ENCODE measurements at regions not wholly inside any gene's neighbourhood (a gene's known extent, or its start where the extent isn't known, plus 50 kb on each side); places are given as distances from the start of the nearest gene placed in this dataset.

GRCh38 chr11:47915783-47916182 lies 64.6 kb upstream of the PTPRJ start:
- H3K36me3 ChIP-seq (ENCODE audit: control insufficient read depth in 2 of 4, insufficient read depth in 4 of 4, low read length in 3 of 4) = no peaks in the 10 kb centered on the region
- no peaks in the 10 kb centered on the region for H3K27me3 ChIP-seq (replicated peaks in 1 of 4; ENCODE audit: control insufficient read depth in 3 of 4, extremely low read depth in 1 of 4, insufficient read depth in 3 of 4, low read length in 3 of 4)
- no peaks in the 10 kb centered on the region for H3K79me2 ChIP-seq (ENCODE audit: control insufficient read depth in 1 of 2, insufficient read depth in 2 of 2, low read length in 2 of 2)
- ChIA-PET POLR2A (ENCODE audit: partially characterized antibody) (no interaction called here), CTCF (ENCODE audit: partially characterized antibody) (interaction anchor here (1.3 kb wide), 1 partner anchor 18 kb away, joined by 3 read pairs; no protein-coding TSS in a partner anchor)
- no peak overlapping the region for H3K9ac ChIP-seq (replicated peaks in 1 of 4; ENCODE audit: extremely low read depth in 1 of 4, low read depth in 3 of 4, low read length in 3 of 4)
- peaks cover 0 to 4% (median 2%) of the 10 kb centered on the region in 4 experiments; a peak in 2 of 7 replicates for H3K4me1 ChIP-seq (replicated peaks in 1 of 4; ENCODE audit: control insufficient read depth in 3 of 4, insufficient read depth in 4 of 4, low read length in 3 of 4)
- H3K23me2 ChIP-seq (ENCODE audit: low read depth, low read length) = no peaks in the 10 kb centered on the region; the same call in 1 of the 2 replicates
- DNase-seq (ENCODE audit: low read depth in 1 of 2, low spot score in 2 of 2) (no peak), FAIRE-seq (no peak)
- no peak overlapping the region for H3K27ac ChIP-seq (ENCODE audit: low read depth, low read length)
- H2AFZ ChIP-seq (ENCODE audit: low read length) = no peak overlapping the region
- no peak for TF ChIP-seq CHD2 (IDR thresholded peaks at IDR 0.05; ENCODE audit: low read length)
- no peak for TF ChIP-seq NRF1 (IDR thresholded peaks at IDR 0.05; ENCODE audit: low read depth, low read length)
- no peak for TF ChIP-seq CTBP2 (IDR thresholded peaks at IDR 0.05; ENCODE audit: borderline replicate concordance, insufficient read depth, insufficient read length, low read length)
- no peak for TF ChIP-seq BCL11A (IDR thresholded peaks at IDR 0.05; ENCODE audit: low read depth in 2 of 2, low read length in 2 of 2)
- no peak for TF ChIP-seq POU5F1 (IDR thresholded peaks at IDR 0.05; ENCODE audit: low read depth, low read length)
- TF ChIP-seq PHF8 (conservative IDR thresholded peaks at IDR 0.05; ENCODE audit: low read depth, low read length) = no peak
- TF ChIP-seq HDAC6 (IDR thresholded peaks at IDR 0.05; ENCODE audit: low read depth, low read length) = no peak
- no peak for TF ChIP-seq JUND (IDR thresholded peaks at IDR 0.05; ENCODE audit: low read length)
- no peak for TF ChIP-seq EGR1 (IDR thresholded peaks at IDR 0.05; ENCODE audit: borderline replicate concordance, low read depth, low read length)
- TF ChIP-seq SIX5 (IDR thresholded peaks at IDR 0.05; ENCODE audit: low read depth, low read length) = no peak
- no peak for TF ChIP-seq TBP (IDR thresholded peaks at IDR 0.05; ENCODE audit: low read depth, low read length)
- TF ChIP-seq SP2 (IDR thresholded peaks at IDR 0.05; ENCODE audit: low read length) = no peak
- TF ChIP-seq TAF7 (optimal IDR thresholded peaks at IDR 0.05; ENCODE audit: borderline replicate concordance, low read depth, low read length) = no peak
- no peak for TF ChIP-seq ATF3 (IDR thresholded peaks at IDR 0.05; ENCODE audit: insufficient read depth, low read depth, low read length)
- TF ChIP-seq FOSL1 (IDR thresholded peaks at IDR 0.05; ENCODE audit: insufficient read depth, low read depth, low read length) = no peak
- no peak overlapping the region for H3K4me3 ChIP-seq (ENCODE audit: extremely low read depth in 1 of 4, insufficient read depth in 2 of 4, low read depth in 3 of 4, low read length in 4 of 4)
- H3K56ac ChIP-seq (replicated peaks; ENCODE audit: insufficient read length, low read depth, low read length) = no peak overlapping the region
- no peak overlapping the region for H4K5ac ChIP-seq (ENCODE audit: insufficient read length, low read depth, low read length)
- H4K20me1 ChIP-seq (replicated peaks in 1 of 2; ENCODE audit: control insufficient read depth in 1 of 2, insufficient read depth in 2 of 2, low read length in 2 of 2) = no peaks in the 10 kb centered on the region
- no peak overlapping the region for H3K14ac ChIP-seq (ENCODE audit: insufficient read length)
- H4K91ac ChIP-seq (replicated peaks; ENCODE audit: insufficient read length, low read length) = no peak overlapping the region
- no peak overlapping the region for H2BK120ac ChIP-seq (replicated peaks; ENCODE audit: low read depth, low read length)
- H3K4me2 ChIP-seq (ENCODE audit: insufficient read depth in 1 of 2, low read depth in 2 of 2, low read length in 2 of 2) = no peak overlapping the region
- no peak overlapping the region for H2BK12ac ChIP-seq (ENCODE audit: low read depth, low read length)
- no peak overlapping the region for H3K4ac ChIP-seq (replicated peaks; ENCODE audit: insufficient read length, low read depth, low read length)
- no peak overlapping the region for H3K23ac ChIP-seq (ENCODE audit: insufficient read length)
- no peak overlapping the region for H4K8ac ChIP-seq (ENCODE audit: extremely low read depth, insufficient read depth, low read length)
- H2BK5ac ChIP-seq (ENCODE audit: low read depth, low read length) = no peak overlapping the region
- no peak overlapping the region for H2BK15ac ChIP-seq (ENCODE audit: low read length)
- no peak overlapping the region for H3K18ac ChIP-seq (ENCODE audit: extremely low read depth, low read length)
- H2BK20ac ChIP-seq (ENCODE audit: low read length) = no peak overlapping the region
- no peaks in the 10 kb centered on the region for H3K79me1 ChIP-seq (ENCODE audit: low read depth, low read length)
- H2AK5ac ChIP-seq (ENCODE audit: low read depth, low read length) = no peak overlapping the region
- H3K9me3 ChIP-seq (ENCODE audit: insufficient read depth in 2 of 2, low read depth in 1 of 2, low read length in 1 of 2) = no peaks in the 10 kb centered on the region

Measured in H1 (cell line).